SU-DHL-6 (cell line): ENCODE measurements at regions not wholly inside any gene's neighbourhood (a gene's known extent, or its start where the extent isn't known, plus 50 kb on each side); places are given as distances from the start of the nearest gene placed in this dataset.
A peak's percentile ranks its signal among the peaks of the same experiment; 100 is the strongest.

Source experiments
- H2AFZ ChIP-seq: fragments of 200-600 bp; sonication (generic); 2 replicates; pipeline ENCODE4 v1.6.1; 2014; ENCODE audit warnings: low read depth, mild to moderate bottlenecking, moderate library complexity, mixed read lengths, antibody characterized with exemption, low read length; ENCODE audit not compliant: severe bottlenecking
- H3F3A ChIP-seq: fragments of 200-600 bp; shearing (Covaris generic); 2 replicates; pipeline ENCODE4 v1.6.0; 2016; ENCODE audit warnings: antibody characterized with exemption, mild to moderate bottlenecking; ENCODE audit not compliant: insufficient read depth
- H3K27ac ChIP-seq: fragments of 200-600 bp; sonication (generic); 2 replicates; pipeline ENCODE4 v1.5.1; 2016; ENCODE audit warnings: low read depth, mild to moderate bottlenecking, low read length, moderate library complexity, mixed read lengths
- H3K27me3 ChIP-seq: fragments of 200-600 bp; sonication (generic), shearing (Covaris generic); 2 replicates; pipeline ENCODE4 v1.6.0; 2014; ENCODE audit warnings: mild to moderate bottlenecking, low read length
- H3K36me3 ChIP-seq: fragments of 200-600 bp; sonication (generic); 2 replicates; pipeline ENCODE4 v1.6.1; 2014; ENCODE audit warnings: mild to moderate bottlenecking, low read length, mixed read lengths
- H3K4me2 ChIP-seq: fragments of 300-600, 200-600 bp; shearing (Covaris generic), sonication (generic); 2 replicates; pipeline ENCODE4 v1.6.0; 2014; ENCODE audit warnings: low read length, low read depth, mild to moderate bottlenecking; ENCODE audit not compliant: poor library complexity, severe bottlenecking
- H3K4me3 ChIP-seq: fragments of 200-600 bp; sonication (generic); 2 replicates; pipeline ENCODE4 v1.5.1; 2014; ENCODE audit warnings: antibody characterized with exemption, low read length, mild to moderate bottlenecking, mixed read lengths; ENCODE audit not compliant: insufficient read depth, poor library complexity, severe bottlenecking
- H3K79me2 ChIP-seq: fragments of 200-600 bp; sonication (generic); 2 replicates; pipeline ENCODE4 v1.6.1; 2014; ENCODE audit warnings: mild to moderate bottlenecking, low read length, moderate library complexity; ENCODE audit not compliant: insufficient read depth
- H3K9ac ChIP-seq: fragments of 200-600 bp; sonication (generic); 2 replicates; pipeline ENCODE4 v1.7.0; 2014; ENCODE audit warnings: mild to moderate bottlenecking, low read length
- H3K9me2 ChIP-seq: fragments of 200-600 bp; sonication (generic); replicated peaks from 2 replicates; pipeline ENCODE4 v1.6.1; 2014; ENCODE audit warnings: low read length; ENCODE audit not compliant: insufficient read depth
- H3K9me3 ChIP-seq: fragments of 200-600 bp; sonication (generic); 2 replicates; pipeline ENCODE4 v1.6.1; 2014; ENCODE audit warnings: low read length, mixed read lengths; ENCODE audit not compliant: insufficient read depth
- H4K20me1 ChIP-seq: fragments of 200-600 bp; sonication (generic); 2 replicates; pipeline ENCODE4 v1.6.1; 2014; ENCODE audit warnings: low read depth, mild to moderate bottlenecking, antibody characterized with exemption, low read length, moderate library complexity, mixed read lengths
- EZH2phosphoT487 ChIP-seq: fragments of 200-600 bp; sonication (generic), shearing (Covaris generic); conservative IDR thresholded peaks from 2 replicates; pipeline ENCODE4 v1.6.1; 2018; ENCODE audit warnings: mild to moderate bottlenecking, antibody characterized with exemption, low read length, moderate library complexity, mixed read lengths
- TF ChIP-seq, protein P1 (sequence below): fragments of 200-600 bp; sonication (generic); IDR thresholded peaks from one replicate; pipeline ENCODE4 v1.5.1; 2017; ENCODE audit warnings: antibody characterized with exemption, mild to moderate bottlenecking, low read length, moderate library complexity; ENCODE audit not compliant: insufficient read depth, poor library complexity, severe bottlenecking

DNA sequence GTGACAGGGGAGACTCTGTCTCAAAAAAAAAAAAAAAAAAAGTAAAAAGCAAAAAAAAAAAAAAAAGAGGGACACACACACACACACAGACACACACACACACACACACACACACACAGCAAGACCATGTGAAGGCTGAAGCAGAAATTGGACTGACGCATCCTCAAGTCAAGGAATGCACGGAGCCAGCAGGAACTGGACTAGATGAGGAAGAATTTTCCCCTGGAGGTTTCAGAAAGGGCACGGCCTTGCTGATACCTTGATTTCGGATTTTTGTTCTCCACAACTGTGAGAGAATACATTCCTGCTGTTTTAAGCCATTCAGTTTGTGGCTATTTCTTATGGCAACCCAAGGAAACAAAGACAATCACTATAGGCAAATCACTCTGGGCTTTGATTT, 176.9 kb upstream of the SALL4 start:
- no peak overlapping the region for H3K4me2 ChIP-seq
- peaks cover 5% of the 10 kb centered on the region; the same call in 1 of the 2 replicates for H3K9me3 ChIP-seq
- no peak overlapping the region for H3K4me3 ChIP-seq
- H3K36me3 ChIP-seq, result no peaks in the 10 kb centered on the region
- H3K9ac ChIP-seq, result no peak overlapping the region
- no peak overlapping the region for H3K27ac ChIP-seq
- no peaks in the 10 kb centered on the region for H3K79me2 ChIP-seq
- H3K27me3 ChIP-seq, result no peaks in the 10 kb centered on the region
- no peaks in the 10 kb centered on the region for H3K9me2 ChIP-seq
- H2AFZ ChIP-seq, result no peak overlapping the region
- TF ChIP-seq, protein P1, sequence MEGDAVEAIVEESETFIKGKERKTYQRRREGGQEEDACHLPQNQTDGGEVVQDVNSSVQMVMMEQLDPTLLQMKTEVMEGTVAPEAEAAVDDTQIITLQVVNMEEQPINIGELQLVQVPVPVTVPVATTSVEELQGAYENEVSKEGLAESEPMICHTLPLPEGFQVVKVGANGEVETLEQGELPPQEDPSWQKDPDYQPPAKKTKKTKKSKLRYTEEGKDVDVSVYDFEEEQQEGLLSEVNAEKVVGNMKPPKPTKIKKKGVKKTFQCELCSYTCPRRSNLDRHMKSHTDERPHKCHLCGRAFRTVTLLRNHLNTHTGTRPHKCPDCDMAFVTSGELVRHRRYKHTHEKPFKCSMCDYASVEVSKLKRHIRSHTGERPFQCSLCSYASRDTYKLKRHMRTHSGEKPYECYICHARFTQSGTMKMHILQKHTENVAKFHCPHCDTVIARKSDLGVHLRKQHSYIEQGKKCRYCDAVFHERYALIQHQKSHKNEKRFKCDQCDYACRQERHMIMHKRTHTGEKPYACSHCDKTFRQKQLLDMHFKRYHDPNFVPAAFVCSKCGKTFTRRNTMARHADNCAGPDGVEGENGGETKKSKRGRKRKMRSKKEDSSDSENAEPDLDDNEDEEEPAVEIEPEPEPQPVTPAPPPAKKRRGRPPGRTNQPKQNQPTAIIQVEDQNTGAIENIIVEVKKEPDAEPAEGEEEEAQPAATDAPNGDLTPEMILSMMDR, result no peak
- TF ChIP-seq EZH2phosphoT487, result no peak
- no peaks in the 10 kb centered on the region for H3F3A ChIP-seq
- no peaks in the 10 kb centered on the region for H4K20me1 ChIP-seq

DNA sequence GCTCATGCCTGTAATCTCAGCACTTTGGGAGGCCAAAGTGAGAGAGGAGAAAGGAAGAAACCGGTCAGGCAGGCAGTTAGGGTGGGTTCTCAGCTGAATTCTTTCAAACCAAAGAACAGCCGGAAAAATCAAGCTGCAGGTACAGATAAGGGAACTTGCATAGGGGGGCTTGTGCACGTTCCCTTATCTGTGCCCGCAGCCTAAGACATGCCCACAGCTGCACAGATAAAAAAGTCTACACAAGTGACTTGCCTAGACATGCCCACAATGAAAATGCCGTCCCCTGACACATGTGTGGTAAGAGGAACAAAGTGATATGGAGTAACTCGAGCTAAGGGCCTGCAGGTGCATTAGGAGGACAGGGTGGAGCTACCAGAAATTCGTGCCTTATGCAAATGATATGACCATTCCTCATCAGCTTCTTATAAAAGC, 175.8 kb upstream of the SALL4 start:
- no peaks in the 10 kb centered on the region for H3F3A ChIP-seq
- H2AFZ ChIP-seq, result no peak overlapping the region
- peaks cover 5% of the 10 kb centered on the region; the same call in 1 of the 2 replicates for H3K9me3 ChIP-seq
- no peak overlapping the region for H3K4me2 ChIP-seq
- peak overlapping the region; percentile 73 for H3K27ac ChIP-seq
- no peaks in the 10 kb centered on the region for H3K36me3 ChIP-seq
- no peaks in the 10 kb centered on the region for H3K79me2 ChIP-seq
- H3K4me3 ChIP-seq, result no peak overlapping the region
- no peaks in the 10 kb centered on the region for H3K9me2 ChIP-seq
- H3K27me3 ChIP-seq, result no peaks in the 10 kb centered on the region
- H3K9ac ChIP-seq, result no peak overlapping the region
- H4K20me1 ChIP-seq, result no peaks in the 10 kb centered on the region
- no peak for TF ChIP-seq EZH2phosphoT487

DNA sequence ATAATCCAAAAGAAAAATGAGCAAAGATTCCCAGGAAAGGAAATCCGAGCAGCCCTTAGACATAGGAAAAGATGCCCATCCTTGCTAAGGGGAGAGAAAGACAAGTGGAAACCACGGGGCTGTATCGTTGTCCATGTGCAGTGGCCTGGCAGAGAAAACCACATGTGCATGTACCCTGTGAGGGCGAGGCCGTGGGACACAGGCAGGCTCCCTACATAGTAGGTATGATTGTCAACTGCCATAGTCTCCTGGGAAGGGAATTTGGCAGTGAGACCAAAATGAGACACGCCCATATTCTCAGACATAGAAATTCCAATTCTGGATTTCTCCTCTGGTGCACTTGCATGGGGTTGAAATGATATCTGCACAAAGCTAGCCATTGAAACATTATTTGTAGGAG, 169.7 kb upstream of the SALL4 start:
- no peak overlapping the region for H2AFZ ChIP-seq
- no peak overlapping the region for H3K27ac ChIP-seq
- no peaks in the 10 kb centered on the region for H3K9me2 ChIP-seq
- no peak overlapping the region for H3K9ac ChIP-seq
- H3K27me3 ChIP-seq, result no peaks in the 10 kb centered on the region
- TF ChIP-seq, protein P1, result no peak
- H3K9me3 ChIP-seq, result no peaks in the 10 kb centered on the region
- H3K4me2 ChIP-seq, result no peak overlapping the region
- no peak overlapping the region for H3K4me3 ChIP-seq
- H4K20me1 ChIP-seq, result no peaks in the 10 kb centered on the region
- no peaks in the 10 kb centered on the region for H3K79me2 ChIP-seq
- no peaks in the 10 kb centered on the region for H3K36me3 ChIP-seq
- H3F3A ChIP-seq, result no peaks in the 10 kb centered on the region

DNA sequence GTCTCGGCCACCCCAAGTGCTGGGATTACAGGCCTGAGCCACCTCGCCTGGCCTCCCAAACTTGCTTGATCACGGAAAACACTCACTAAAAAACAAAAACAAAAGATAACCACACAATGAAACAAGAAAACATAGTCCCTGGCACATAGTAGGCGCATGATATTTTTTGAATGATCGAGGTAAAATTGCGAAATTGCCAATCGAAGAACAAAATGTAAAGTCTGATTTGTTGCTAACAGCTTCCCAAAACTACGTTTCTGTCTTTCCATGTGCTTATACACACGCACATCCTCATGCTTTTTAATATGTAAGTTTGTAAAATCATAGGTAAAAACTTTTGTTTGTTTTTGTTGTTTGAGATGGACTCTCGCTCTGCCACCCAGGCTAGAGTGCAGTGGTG, 168.5 kb upstream of the SALL4 start:
- Histone ChIP-seq H3K9me3 (no peaks in the 10 kb centered on the region), H3K9ac (no peak overlapping the region), H4K20me1 (no peaks in the 10 kb centered on the region), H2AFZ (no peak overlapping the region), H3K27ac (no peak overlapping the region), H3K79me2 (no peaks in the 10 kb centered on the region), H3K36me3 (no peaks in the 10 kb centered on the region), H3K27me3 (no peaks in the 10 kb centered on the region), H3K4me2 (no peak overlapping the region), H3K9me2 (no peaks in the 10 kb centered on the region), H3F3A (no peaks in the 10 kb centered on the region), H3K4me3 (no peak overlapping the region)
- no peak for TF ChIP-seq EZH2phosphoT487
- TF ChIP-seq, protein P1, result no peak
